ENCODE measurements at regions not wholly inside any gene's neighbourhood (a gene's known extent, or its start where the extent isn't known, plus 50 kb on each side); places are given as distances from the start of the nearest gene placed in this dataset.

GRCh38 chr18:65352186-65352585, 398.6 kb upstream of the CDH7 start:
- no peak overlapping the region for H3K4me3 ChIP-seq (replicated peaks in 1 of 4; ENCODE audit: control extremely low read depth in 1 of 4, insufficient read depth in 1 of 4, low read depth in 3 of 4, low read length in 4 of 4)
- TF ChIP-seq CTCF (conservative IDR thresholded peaks at IDR 0.05 in 1 of 2, IDR thresholded peaks at IDR 0.05 in 1 of 2; ENCODE audit: low read depth in 1 of 2, low read length in 2 of 2) (no peak), EZH2 (IDR thresholded peaks at IDR 0.05; ENCODE audit: low read length, missing control alignments) (no peak)

GRCh38 chr18:65349635-65350034, 401.2 kb upstream of the CDH7 start:
- H3K4me3 ChIP-seq (replicated peaks in 1 of 4; ENCODE audit: control extremely low read depth in 1 of 4, insufficient read depth in 1 of 4, low read depth in 3 of 4, low read length in 4 of 4): no peak overlapping the region
- H3K79me2 ChIP-seq (ENCODE audit: control insufficient read depth, insufficient read depth, low read length): no peaks in the 10 kb centered on the region
- no peaks in the 10 kb centered on the region for H3K27me3 ChIP-seq (ENCODE audit: control insufficient read depth, insufficient read depth, low read length)
- DNase-seq (ENCODE audit: low read depth in 2 of 2): no peak
- H3K4me2 ChIP-seq (ENCODE audit: extremely low read depth, insufficient read depth, low read length): no peak overlapping the region
- no peak overlapping the region for H2AFZ ChIP-seq (ENCODE audit: low read length)
- no peaks in the 10 kb centered on the region for H4K20me1 ChIP-seq (ENCODE audit: control insufficient read depth, extremely low read depth, insufficient read depth, low read length)
- no peak overlapping the region for H3K27ac ChIP-seq (ENCODE audit: insufficient read depth, low read length)
- no peaks in the 10 kb centered on the region for H3K9me3 ChIP-seq (ENCODE audit: control insufficient read depth, insufficient read depth, low read depth, low read length)
- H3K9ac ChIP-seq (ENCODE audit: insufficient read depth, low read length): no peak overlapping the region
- no peaks in the 10 kb centered on the region for H3K4me1 ChIP-seq (ENCODE audit: control insufficient read depth, extremely low read depth, insufficient read depth, low read length)
- TF ChIP-seq CTCF (conservative IDR thresholded peaks at IDR 0.05 in 1 of 2, IDR thresholded peaks at IDR 0.05 in 1 of 2; ENCODE audit: low read depth in 1 of 2, low read length in 2 of 2): no peak
- no peak for TF ChIP-seq EZH2 (IDR thresholded peaks at IDR 0.05; ENCODE audit: low read length, missing control alignments)
- H3K36me3 ChIP-seq (ENCODE audit: control insufficient read depth, insufficient read depth, low read length): no peaks in the 10 kb centered on the region

More at GRCh38 chr18:65352186-65352585, 398.6 kb upstream of the CDH7 start:
- Histone ChIP-seq H3K9me3 (ENCODE audit: control insufficient read depth, insufficient read depth, low read depth, low read length) (no peaks in the 10 kb centered on the region), H4K20me1 (ENCODE audit: control insufficient read depth, extremely low read depth, insufficient read depth, low read length) (no peaks in the 10 kb centered on the region), H3K27ac (ENCODE audit: insufficient read depth, low read length) (no peak overlapping the region), H3K27me3 (ENCODE audit: control insufficient read depth, insufficient read depth, low read length) (no peaks in the 10 kb centered on the region), H3K79me2 (ENCODE audit: control insufficient read depth, insufficient read depth, low read length) (no peaks in the 10 kb centered on the region), H3K36me3 (ENCODE audit: control insufficient read depth, insufficient read depth, low read length) (no peaks in the 10 kb centered on the region), H3K4me2 (ENCODE audit: extremely low read depth, insufficient read depth, low read length) (no peak overlapping the region), H3K9ac (ENCODE audit: insufficient read depth, low read length) (no peak overlapping the region), H3K4me1 (ENCODE audit: control insufficient read depth, extremely low read depth, insufficient read depth, low read length) (no peaks in the 10 kb centered on the region), H2AFZ (ENCODE audit: low read length) (no peak overlapping the region)
- peak in 1 of 2 donors; percentile 2 for DNase-seq (ENCODE audit: low read depth in 2 of 2)

- Histone ChIP-seq H3K9ac (ENCODE audit: insufficient read depth, low read length) (no peak overlapping the region), H3K27ac (ENCODE audit: insufficient read depth, low read length) (no peak overlapping the region), H3K4me3 (replicated peaks in 1 of 4; ENCODE audit: control extremely low read depth in 1 of 4, insufficient read depth in 1 of 4, low read depth in 3 of 4, low read length in 4 of 4) (no peak overlapping the region), H3K4me2 (ENCODE audit: extremely low read depth, insufficient read depth, low read length) (no peak overlapping the region), H2AFZ (ENCODE audit: low read length) (no peak overlapping the region), H3K36me3 (ENCODE audit: control insufficient read depth, insufficient read depth, low read length) (no peaks in the 10 kb centered on the region), H3K27me3 (ENCODE audit: control insufficient read depth, insufficient read depth, low read length) (no peaks in the 10 kb centered on the region), H3K4me1 (ENCODE audit: control insufficient read depth, extremely low read depth, insufficient read depth, low read length) (no peaks in the 10 kb centered on the region), H4K20me1 (ENCODE audit: control insufficient read depth, extremely low read depth, insufficient read depth, low read length) (no peaks in the 10 kb centered on the region), H3K9me3 (ENCODE audit: control insufficient read depth, insufficient read depth, low read depth, low read length) (no peaks in the 10 kb centered on the region), H3K79me2 (ENCODE audit: control insufficient read depth, insufficient read depth, low read length) (no peaks in the 10 kb centered on the region)
- TF ChIP-seq CTCF (conservative IDR thresholded peaks at IDR 0.05 in 1 of 2, IDR thresholded peaks at IDR 0.05 in 1 of 2; ENCODE audit: low read depth in 1 of 2, low read length in 2 of 2): no peak
- no peak for TF ChIP-seq EZH2 (IDR thresholded peaks at IDR 0.05; ENCODE audit: low read length, missing control alignments)
- no peak for DNase-seq (ENCODE audit: low read depth in 2 of 2)
These were observed 403.4 kb upstream of the CDH7 start for GRCh38 chr18:65347446-65347845.

Measured in fibroblast of lung (primary cell).